ENCODE measurements at regions not wholly inside any gene's neighbourhood (a gene's known extent, or its start where the extent isn't known, plus 50 kb on each side); places are given as distances from the start of the nearest gene placed in this dataset.

DNA sequence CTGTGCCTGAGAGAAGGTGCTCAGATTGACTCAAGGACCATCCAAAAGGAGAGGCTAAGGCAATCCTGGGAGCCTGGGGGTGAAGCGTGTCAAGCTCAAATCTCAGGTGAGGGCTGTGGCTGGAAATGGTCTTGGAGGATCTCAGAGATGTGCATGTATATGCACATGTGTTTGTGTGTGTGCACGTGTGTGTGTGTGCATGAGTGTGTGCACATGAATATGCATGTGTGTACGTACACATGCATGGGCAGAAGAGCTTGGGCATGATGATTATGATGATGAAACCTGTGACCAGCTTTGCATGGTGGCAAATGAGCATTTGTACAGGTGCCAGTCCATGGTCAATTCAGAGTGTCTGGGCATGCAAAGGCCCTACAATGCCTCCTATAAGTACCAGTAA is 326.6 kb downstream of the CXCL12 start:
- no peaks in the 10 kb centered on the region for H3K9me3 ChIP-seq
- H3K27ac ChIP-seq: no peak overlapping the region
- no peak for TF ChIP-seq POLR2A (IDR thresholded peaks at IDR 0.05)
- TF ChIP-seq, protein P1, sequence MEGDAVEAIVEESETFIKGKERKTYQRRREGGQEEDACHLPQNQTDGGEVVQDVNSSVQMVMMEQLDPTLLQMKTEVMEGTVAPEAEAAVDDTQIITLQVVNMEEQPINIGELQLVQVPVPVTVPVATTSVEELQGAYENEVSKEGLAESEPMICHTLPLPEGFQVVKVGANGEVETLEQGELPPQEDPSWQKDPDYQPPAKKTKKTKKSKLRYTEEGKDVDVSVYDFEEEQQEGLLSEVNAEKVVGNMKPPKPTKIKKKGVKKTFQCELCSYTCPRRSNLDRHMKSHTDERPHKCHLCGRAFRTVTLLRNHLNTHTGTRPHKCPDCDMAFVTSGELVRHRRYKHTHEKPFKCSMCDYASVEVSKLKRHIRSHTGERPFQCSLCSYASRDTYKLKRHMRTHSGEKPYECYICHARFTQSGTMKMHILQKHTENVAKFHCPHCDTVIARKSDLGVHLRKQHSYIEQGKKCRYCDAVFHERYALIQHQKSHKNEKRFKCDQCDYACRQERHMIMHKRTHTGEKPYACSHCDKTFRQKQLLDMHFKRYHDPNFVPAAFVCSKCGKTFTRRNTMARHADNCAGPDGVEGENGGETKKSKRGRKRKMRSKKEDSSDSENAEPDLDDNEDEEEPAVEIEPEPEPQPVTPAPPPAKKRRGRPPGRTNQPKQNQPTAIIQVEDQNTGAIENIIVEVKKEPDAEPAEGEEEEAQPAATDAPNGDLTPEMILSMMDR (IDR thresholded peaks at IDR 0.05): no peak
- DNase-seq: no peak
- H3K4me3 ChIP-seq: no peak overlapping the region
- no peaks in the 10 kb centered on the region for H3K36me3 ChIP-seq
- no peaks in the 10 kb centered on the region for H3K4me1 ChIP-seq
- H3K27me3 ChIP-seq: no peaks in the 10 kb centered on the region

DNA sequence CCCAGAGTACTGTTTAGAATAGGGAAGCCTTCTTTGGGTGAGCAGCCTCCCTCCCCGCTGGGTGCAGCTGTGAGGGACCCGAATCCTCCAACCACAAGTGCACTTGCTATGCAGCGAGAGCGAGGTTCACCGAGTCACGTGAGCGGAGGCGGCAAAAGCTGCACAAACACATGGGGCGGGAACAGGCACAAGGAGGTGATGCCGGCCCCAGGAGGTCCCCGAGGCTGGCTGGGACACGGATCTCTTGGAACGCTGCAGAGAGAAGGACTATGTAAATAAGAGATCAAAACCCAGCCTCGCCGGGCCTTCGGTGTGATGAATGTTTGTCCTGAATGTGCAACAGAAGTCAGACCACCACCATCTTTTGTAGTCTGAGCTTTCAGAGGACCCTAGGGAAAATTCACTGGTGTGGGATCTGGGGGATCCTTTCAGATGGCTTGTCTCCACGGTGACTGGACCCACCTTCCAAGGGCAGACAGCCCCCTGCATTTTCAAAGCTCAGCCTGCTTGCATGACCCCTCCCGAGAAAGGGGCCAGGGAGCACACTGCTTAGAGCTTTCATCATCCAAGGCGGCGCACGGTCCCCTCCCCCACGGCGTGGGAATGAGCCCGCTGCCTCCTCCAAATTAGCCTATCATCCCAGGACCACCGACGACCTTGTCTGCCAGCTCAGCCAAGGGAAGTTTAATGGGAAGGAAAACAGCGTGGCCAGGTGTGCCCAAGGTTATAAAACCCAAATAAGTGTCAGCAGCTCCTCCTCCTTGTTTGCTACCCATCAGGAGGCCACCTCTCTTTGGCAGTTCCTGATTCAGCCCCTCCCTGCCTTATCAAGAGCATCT is 327.7 kb downstream of the CXCL12 start:
- no peaks in the 10 kb centered on the region for H3K36me3 ChIP-seq
- DNase-seq: no peak
- no peaks in the 10 kb centered on the region for H3K27me3 ChIP-seq
- no peak overlapping the region for H3K27ac ChIP-seq
- H3K4me3 ChIP-seq: no peak overlapping the region
- no peaks in the 10 kb centered on the region for H3K4me1 ChIP-seq
- TF ChIP-seq POLR2A (IDR thresholded peaks at IDR 0.05): no peak
- TF ChIP-seq, protein P1 (IDR thresholded peaks at IDR 0.05): no peak
- no peaks in the 10 kb centered on the region for H3K9me3 ChIP-seq

DNA sequence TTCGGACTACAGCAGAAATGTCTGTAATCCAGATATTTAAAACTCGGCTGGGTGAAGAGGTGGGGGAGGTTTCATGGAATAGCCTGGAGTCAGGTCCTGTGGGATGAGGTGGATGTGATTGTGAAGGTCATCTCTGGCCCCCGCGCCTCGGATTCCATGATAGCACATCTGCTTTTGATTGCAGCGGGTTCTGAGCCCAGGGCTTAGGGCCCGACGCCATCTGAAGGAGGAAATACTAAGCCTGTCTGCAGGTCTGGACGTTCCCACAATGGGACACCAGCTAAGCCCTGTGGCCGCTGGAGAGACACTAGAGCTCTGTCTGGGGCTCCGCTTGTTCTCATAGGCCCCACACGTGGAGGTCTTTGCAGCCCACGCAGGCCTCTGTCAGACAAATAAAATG is 328.7 kb downstream of the CXCL12 start:
- H3K4me1 ChIP-seq: no peaks in the 10 kb centered on the region
- H3K27ac ChIP-seq: no peak overlapping the region
- H3K36me3 ChIP-seq: no peaks in the 10 kb centered on the region
- no peak overlapping the region for H3K4me3 ChIP-seq
- H3K27me3 ChIP-seq: no peaks in the 10 kb centered on the region
- DNase-seq: no peak
- no peaks in the 10 kb centered on the region for H3K9me3 ChIP-seq
- TF ChIP-seq, protein P1 (IDR thresholded peaks at IDR 0.05): no peak
- TF ChIP-seq POLR2A (IDR thresholded peaks at IDR 0.05): no peak

DNA sequence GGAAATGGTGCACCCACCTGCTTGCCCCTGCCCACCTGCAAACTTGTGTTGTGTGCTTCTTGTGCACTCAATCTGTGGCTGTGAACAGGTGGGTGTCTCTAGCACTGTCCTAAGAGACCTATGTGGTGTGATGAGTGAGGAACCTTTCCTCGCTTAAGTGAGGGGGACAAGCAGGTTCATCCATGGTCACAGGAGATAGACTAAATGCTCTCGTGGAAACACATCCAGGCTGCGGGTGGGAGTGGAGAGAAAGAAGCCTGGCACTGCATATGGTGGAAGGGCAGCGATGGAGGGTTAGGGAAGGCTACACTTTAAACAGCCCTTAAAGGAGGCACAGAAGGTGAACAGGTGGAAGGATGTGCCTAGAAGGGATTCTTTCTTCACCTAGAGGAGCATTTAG is 330.9 kb downstream of the CXCL12 start:
- TF ChIP-seq POLR2A (IDR thresholded peaks at IDR 0.05): no peak
- TF ChIP-seq, protein P1 (IDR thresholded peaks at IDR 0.05): no peak

DNA sequence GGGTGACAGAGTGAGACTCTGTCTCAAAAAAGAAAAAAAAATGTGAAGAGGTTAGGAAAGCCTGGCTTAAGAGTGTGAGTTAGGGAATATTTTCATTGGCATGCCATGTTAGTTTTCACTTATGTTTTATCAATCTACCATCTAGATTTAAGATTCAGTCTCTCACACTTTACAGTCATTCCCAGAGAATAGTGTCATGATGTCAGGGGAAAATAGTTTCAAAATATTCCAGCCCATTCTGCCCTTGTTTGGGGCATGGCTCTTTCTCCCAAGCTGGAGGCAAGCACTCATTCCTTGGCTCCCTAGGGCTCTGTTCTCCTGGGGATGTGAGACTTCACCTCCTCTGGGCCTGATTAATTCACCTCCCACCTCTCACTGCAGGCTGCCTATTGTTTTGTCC is 331.5 kb downstream of the CXCL12 start:
- Histone ChIP-seq H3K27me3 (no peaks in the 10 kb centered on the region), H3K4me3 (no peak overlapping the region), H3K9me3 (no peaks in the 10 kb centered on the region), H3K27ac (no peak overlapping the region), H3K36me3 (no peaks in the 10 kb centered on the region), H3K4me1 (no peaks in the 10 kb centered on the region)
- no peak for DNase-seq
- TF ChIP-seq, protein P1 (IDR thresholded peaks at IDR 0.05): no peak
- no peak for TF ChIP-seq POLR2A (IDR thresholded peaks at IDR 0.05)

More for the DNA sequence above, 330.9 kb downstream of the CXCL12 start:
- H3K27ac ChIP-seq: no peak overlapping the region
- H3K9me3 ChIP-seq: no peaks in the 10 kb centered on the region
- H3K36me3 ChIP-seq: no peaks in the 10 kb centered on the region
- no peak for DNase-seq
- H3K27me3 ChIP-seq: no peaks in the 10 kb centered on the region
- H3K4me3 ChIP-seq: no peak overlapping the region
- no peaks in the 10 kb centered on the region for H3K4me1 ChIP-seq
